DND-41 (cell line): ENCODE measurements at regions not wholly inside any gene's neighbourhood (a gene's known extent, or its start where the extent isn't known, plus 50 kb on each side); places are given as distances from the start of the nearest gene placed in this dataset.

Experiments
- ATAC-seq: fragments of 200-7000 bp; cut with Tn5 transposase; 3 replicates; pipeline ENCODE4 v1.9.1; 2021; ENCODE audit warnings: low read depth; ENCODE audit not compliant: insufficient read depth
- DNase-seq: peaks from one replicate; pipeline ENCODE4 v3.0.0-alpha.2; 2020
- H2AFZ ChIP-seq: 2 replicates; pipeline ENCODE4 v1.6.0; 2012; ENCODE audit warnings: low read depth, low read length
- H3K27ac ChIP-seq: 2 replicates; pipeline ENCODE4 v1.5.1; 2012; ENCODE audit warnings: low read length, inconsistent platforms
- H3K27me3 ChIP-seq: fragments of 200-600 bp; sonication (generic); 2 replicates; pipeline ENCODE4 v1.6.0; 2012; ENCODE audit warnings: low read length, mild to moderate bottlenecking, inconsistent platforms; ENCODE audit not compliant: insufficient read depth, poor library complexity
- H3K36me3 ChIP-seq: 2 replicates; pipeline ENCODE4 v1.5.1; 2012; ENCODE audit warnings: low read length, inconsistent platforms; ENCODE audit not compliant: insufficient read depth
- H3K4me1 ChIP-seq: 2 replicates; pipeline ENCODE4 v1.5.1; 2012; ENCODE audit warnings: mild to moderate bottlenecking, low read length; ENCODE audit not compliant: insufficient read depth
- H3K4me2 ChIP-seq: 2 replicates; pipeline ENCODE4 v1.6.0; 2012; ENCODE audit warnings: mild to moderate bottlenecking, moderate library complexity, low read length, inconsistent platforms; ENCODE audit not compliant: insufficient read depth
- H3K4me3 ChIP-seq, 2 experiments: fragments of 200-600 bp in 1 of 2; shearing (Covaris generic) in 1 of 2; 2 replicates each; pipeline ENCODE4 v1.5.1; 2012 to 2016; ENCODE audit warnings: inconsistent platforms in 2 of 2, low read length in 2 of 2, mild to moderate bottlenecking in 2 of 2, low read depth in 1 of 2, moderate library complexity in 1 of 2
- H3K79me2 ChIP-seq: 2 replicates; pipeline ENCODE4 v1.6.0; 2012; ENCODE audit warnings: low read length, inconsistent platforms; ENCODE audit not compliant: insufficient read depth
- H3K9ac ChIP-seq: 2 replicates; pipeline ENCODE4 v1.6.0; 2012; ENCODE audit warnings: low read depth, mild to moderate bottlenecking, inconsistent platforms, low read length, moderate library complexity
- H3K9me3 ChIP-seq: 2 replicates; pipeline ENCODE4 v1.5.1; 2012; ENCODE audit warnings: low read length, moderate library complexity, mild to moderate bottlenecking, inconsistent platforms; ENCODE audit not compliant: insufficient read depth, severe bottlenecking
- H4K20me1 ChIP-seq: 2 replicates; pipeline ENCODE4 v1.6.0; 2012; ENCODE audit warnings: low read length; ENCODE audit not compliant: insufficient read depth
- EZH2 ChIP-seq: IDR thresholded peaks from 3 replicates; pipeline ENCODE4 v1.6.1; 2012; ENCODE audit warnings: borderline replicate concordance, low read depth, mild to moderate bottlenecking, moderate library complexity, low read length, inconsistent platforms; ENCODE audit not compliant: severe bottlenecking
- TF ChIP-seq, protein P1 (sequence below): IDR thresholded peaks from 2 replicates; pipeline ENCODE4 v1.5.1; 2012; ENCODE audit warnings: borderline replicate concordance, low read length, moderate library complexity, mild to moderate bottlenecking; ENCODE audit not compliant: poor library complexity, severe bottlenecking; ENCODE audit errors: extremely low read depth

DNA sequence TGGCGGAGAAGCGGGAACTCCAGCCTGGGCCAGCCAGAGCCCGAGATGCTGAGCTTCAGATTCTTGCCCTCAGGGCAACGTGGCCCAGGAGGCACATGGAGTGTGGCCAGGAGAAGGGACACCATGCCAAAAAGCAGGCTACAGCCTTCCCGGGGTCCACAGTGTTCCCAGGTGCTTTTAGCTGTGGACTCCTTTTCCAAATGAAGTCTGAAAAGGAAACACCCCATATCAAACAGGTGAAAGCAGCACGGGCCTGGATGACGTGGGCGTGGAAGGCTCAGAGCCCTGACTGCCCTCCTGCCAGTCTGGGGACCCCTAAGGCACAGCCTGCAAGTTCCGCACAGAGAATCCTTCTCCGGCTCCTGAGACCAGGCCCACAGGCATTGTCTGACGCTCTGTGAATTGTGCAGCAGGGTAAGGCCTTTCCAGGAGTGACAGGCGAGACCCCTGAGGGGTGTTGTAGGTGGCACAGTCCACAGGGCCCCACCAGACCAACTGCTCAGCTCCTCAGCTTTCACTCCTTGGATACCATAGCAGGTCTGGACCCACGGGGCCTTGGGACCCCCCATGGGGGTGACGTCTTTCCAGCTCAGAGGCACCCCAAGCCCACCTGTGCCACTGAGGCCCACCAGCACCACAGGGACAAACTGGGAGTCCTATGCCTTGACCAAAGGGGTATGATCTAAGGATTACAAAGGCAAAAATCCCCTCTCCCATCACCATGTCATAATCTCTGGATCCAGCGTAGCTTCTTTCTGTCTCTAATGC, 69.6 kb upstream of the RAB6C start:
- Histone ChIP-seq H4K20me1 (no peaks in the 10 kb centered on the region), H3K4me3 (no peak overlapping the region), H3K9me3 (no peaks in the 10 kb centered on the region), H3K79me2 (no peaks in the 10 kb centered on the region), H2AFZ (no peak overlapping the region), H3K9ac (no peak overlapping the region), H3K27me3 (no peaks in the 10 kb centered on the region), H3K36me3 (no peaks in the 10 kb centered on the region), H3K4me2 (no peak overlapping the region), H3K27ac (no peak overlapping the region), H3K4me1 (no peaks in the 10 kb centered on the region)
- ATAC-seq (no peak), DNase-seq (no peak)
- TF ChIP-seq, protein P1, sequence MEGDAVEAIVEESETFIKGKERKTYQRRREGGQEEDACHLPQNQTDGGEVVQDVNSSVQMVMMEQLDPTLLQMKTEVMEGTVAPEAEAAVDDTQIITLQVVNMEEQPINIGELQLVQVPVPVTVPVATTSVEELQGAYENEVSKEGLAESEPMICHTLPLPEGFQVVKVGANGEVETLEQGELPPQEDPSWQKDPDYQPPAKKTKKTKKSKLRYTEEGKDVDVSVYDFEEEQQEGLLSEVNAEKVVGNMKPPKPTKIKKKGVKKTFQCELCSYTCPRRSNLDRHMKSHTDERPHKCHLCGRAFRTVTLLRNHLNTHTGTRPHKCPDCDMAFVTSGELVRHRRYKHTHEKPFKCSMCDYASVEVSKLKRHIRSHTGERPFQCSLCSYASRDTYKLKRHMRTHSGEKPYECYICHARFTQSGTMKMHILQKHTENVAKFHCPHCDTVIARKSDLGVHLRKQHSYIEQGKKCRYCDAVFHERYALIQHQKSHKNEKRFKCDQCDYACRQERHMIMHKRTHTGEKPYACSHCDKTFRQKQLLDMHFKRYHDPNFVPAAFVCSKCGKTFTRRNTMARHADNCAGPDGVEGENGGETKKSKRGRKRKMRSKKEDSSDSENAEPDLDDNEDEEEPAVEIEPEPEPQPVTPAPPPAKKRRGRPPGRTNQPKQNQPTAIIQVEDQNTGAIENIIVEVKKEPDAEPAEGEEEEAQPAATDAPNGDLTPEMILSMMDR, result no peak
- TF ChIP-seq EZH2, result no peak

DNA sequence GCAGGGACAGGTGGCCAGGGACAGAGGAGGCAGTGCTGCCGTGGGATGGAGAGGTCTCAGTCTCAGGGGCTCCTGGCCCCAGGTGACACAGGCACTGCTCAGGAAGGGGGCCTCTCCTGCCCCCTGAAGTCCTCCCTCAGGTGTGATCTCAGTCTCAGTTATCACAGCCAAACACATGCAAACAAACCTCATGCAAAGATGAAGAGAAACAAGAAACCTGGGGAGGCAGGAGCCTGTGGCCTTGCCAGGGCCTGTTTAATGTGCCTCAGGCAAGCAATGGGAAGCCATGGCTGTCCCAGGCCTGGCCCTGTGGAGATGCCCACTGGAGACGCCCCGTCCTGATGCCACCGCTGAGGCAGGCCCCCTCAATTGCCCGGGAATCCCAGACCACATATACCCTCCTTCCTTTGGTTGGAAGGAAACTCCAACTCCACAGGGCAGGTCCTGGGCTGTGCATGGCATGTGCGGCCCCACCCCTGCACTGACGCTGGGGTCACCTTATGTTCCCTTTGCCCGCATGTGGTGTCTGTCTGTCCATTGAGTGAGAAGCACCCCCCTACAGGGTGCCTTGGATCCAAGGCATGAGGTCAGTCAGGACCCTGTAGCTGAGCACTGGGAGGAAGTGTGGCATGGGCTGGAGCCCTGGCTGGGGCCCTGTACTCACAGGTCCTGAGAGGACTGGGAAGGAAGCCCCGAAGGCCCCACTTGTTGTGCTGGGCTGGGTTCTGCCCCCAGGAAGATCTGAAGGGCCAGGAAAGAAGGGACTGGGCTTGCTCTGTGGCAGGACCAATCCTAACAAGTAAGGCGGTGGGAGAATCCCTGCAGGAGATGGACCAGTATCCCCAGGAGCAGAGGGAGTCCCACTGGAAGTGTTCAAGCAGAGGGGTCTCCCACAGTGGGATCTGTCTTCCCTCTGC, 68.8 kb upstream of the RAB6C start:
- Histone ChIP-seq H3K4me3 (no peak overlapping the region), H4K20me1 (no peaks in the 10 kb centered on the region), H3K9ac (no peak overlapping the region), H3K79me2 (no peaks in the 10 kb centered on the region), H3K4me2 (no peak overlapping the region), H3K9me3 (no peaks in the 10 kb centered on the region), H3K36me3 (no peaks in the 10 kb centered on the region), H2AFZ (no peak overlapping the region), H3K27ac (no peak overlapping the region), H3K4me1 (no peaks in the 10 kb centered on the region), H3K27me3 (no peaks in the 10 kb centered on the region)
- DNase-seq (no peak), ATAC-seq (no peak)
- TF ChIP-seq EZH2, result no peak
- TF ChIP-seq, protein P1, result no peak

DNA sequence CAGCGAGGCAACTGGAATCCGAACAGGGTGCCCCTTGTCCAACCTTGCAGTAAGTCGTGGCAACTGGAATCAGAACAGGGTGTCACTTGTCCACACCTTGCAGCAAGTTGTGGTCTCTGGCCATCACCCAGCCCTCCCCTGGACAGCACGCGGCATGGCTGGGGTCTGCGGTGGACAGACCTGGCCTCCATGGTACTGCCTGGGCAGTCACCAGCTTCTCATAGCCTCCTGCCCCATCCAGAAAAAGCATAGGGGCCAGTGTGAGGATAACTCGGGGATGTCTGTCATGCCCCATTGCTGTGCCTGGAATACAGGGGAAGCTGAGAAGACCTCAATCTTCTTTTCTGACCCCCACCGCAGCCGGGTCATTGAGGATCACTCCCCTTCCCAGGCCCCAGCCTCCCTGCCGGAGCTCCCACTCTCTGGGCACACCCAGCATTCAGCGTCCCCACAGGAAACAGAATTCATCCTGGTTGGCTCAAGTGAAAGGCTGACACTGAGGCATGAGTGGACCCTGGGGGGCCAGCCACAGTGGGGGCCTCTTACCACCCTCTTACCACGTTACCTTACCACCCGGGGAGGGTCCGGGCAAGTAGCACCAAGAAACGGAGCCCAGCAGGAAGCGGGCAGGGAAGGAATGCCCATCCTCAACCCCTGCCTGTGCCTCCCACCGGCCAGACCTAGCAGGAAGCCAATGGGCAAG, 68.0 kb upstream of the RAB6C start:
- H3K27me3 ChIP-seq, result no peaks in the 10 kb centered on the region
- no peak for ATAC-seq

More for the DNA sequence above, 68.0 kb upstream of the RAB6C start:
- Histone ChIP-seq H3K27ac (no peak overlapping the region), H3K9me3 (no peaks in the 10 kb centered on the region), H3K79me2 (no peaks in the 10 kb centered on the region), H3K9ac (no peak overlapping the region), H3K36me3 (no peaks in the 10 kb centered on the region), H2AFZ (no peak overlapping the region), H4K20me1 (no peaks in the 10 kb centered on the region), H3K4me3 (no peak overlapping the region), H3K4me2 (no peak overlapping the region), H3K4me1 (no peaks in the 10 kb centered on the region)
- TF ChIP-seq, protein P1, result no peak
- TF ChIP-seq EZH2, result no peak
- DNase-seq, result no peak
